GM18499 (cell line): ENCODE measurements at regions not wholly inside any gene's neighbourhood (a gene's known extent, or its start where the extent isn't known, plus 50 kb on each side); places are given as distances from the start of the nearest gene placed in this dataset.

Experiments used
- ATAC-seq: cut with Tn5 transposase; IDR thresholded peaks from one replicate; pipeline ENCODE4 v1.9.1; 2021; ENCODE audit warnings: moderate number of reproducible peaks; ENCODE audit not compliant: insufficient read depth, unreplicated experiment

GRCh38 chr2:84292545-84292944 lies 166.5 kb downstream of the SUCLG1 start:
- no peak for ATAC-seq

GRCh38 chr2:84290537-84290936 lies 168.5 kb downstream of the SUCLG1 start:
- ATAC-seq = no peak

DNA sequence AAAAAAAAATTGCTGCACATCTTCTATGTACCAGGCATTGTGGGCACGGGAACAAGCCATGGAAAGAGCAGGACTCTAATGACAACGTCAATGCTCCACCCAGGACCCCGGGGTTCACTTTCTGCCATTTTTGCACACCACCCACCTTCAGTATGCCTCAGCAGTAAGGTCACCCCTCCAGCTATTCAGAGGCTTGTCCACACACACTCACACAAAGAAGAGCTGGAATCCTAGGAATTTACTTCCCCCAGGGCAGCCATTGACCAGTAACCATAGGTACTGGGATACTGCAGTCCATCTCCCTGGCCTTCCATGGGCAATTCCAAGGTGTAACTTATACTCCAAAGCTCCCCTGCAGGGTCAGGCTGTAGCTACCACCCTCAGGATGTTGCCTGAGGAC lies 170.8 kb downstream of the SUCLG1 start:
- ATAC-seq = no peak

GRCh38 chr2:84286878-84287277 lies 172.2 kb downstream of the SUCLG1 start:
- no peak for ATAC-seq

GRCh38 chr2:84285056-84285747 lies 173.9 kb downstream of the SUCLG1 start:
- no peak for ATAC-seq

GRCh38 chr2:84283506-84283905 lies 175.6 kb downstream of the SUCLG1 start:
- ATAC-seq = no peak

DNA sequence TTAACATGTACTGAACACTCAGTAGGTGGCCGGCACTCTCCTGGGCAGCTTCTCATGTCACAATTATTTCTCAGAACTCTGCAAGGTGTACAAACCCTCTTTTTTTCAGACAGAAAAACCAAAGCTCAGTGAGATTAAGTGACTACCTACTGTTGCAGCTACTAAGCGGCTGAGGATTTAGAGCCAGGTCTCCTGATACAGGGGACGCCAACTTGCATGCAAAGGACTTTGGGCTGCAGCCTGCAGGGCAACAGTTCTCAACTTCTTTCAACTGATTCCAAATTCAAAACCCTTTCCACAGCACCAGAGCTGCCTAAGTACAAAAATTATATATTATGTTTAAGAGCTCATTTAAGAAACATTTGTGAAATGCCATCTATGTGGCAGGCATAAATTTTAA lies 177.6 kb downstream of the SUCLG1 start:
- ATAC-seq = no peak

GRCh38 chr2:84280873-84281272 lies 178.2 kb downstream of the SUCLG1 start:
- no peak for ATAC-seq

GRCh38 chr2:84278386-84278785 lies 180.7 kb downstream of the SUCLG1 start:
- no peak for ATAC-seq

- no peak for ATAC-seq
Observed at GRCh38 chr2:84276590-84277255, 182.4 kb downstream of the SUCLG1 start.

DNA sequence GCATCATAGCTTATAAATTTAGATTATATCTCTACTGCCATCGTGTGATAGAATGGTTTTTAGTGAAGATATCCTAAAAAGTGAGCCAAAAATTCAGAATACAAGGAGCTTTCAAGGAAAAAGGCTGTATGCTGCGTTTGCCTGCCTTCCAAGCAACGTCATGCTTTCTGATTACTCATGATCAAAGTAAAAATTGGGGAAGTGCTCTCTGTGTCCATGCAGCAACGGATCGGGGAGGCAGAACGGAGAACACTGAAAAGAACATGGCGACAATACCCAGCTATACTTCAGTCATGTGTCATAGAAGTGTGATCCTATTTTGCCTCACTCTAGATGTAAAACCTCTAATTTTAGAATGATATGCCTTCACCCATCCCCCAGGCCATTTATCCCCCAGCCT lies 185.7 kb downstream of the SUCLG1 start:
- ATAC-seq = no peak

- ATAC-seq = no peak
Observed at GRCh38 chr2:84271977-84272376, 187.1 kb downstream of the SUCLG1 start.

DNA sequence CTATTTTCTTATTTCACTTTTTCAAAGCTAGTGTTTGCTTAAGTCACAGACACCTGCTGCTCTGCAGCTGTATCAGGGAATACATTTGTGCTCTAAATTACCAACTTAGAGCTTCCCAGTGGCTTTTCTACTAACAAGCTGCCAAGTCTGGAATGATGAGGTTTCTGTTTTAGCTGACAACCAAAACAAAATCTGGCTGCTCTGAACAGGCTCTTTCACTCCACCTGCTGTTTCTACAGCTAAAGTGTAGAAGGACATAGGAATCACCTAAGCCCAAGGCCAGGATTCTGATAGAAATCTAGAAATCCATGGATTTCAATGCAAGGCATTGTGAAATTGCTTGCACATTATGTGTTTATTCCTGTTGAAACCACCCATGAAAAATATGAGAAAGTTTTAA lies 201.2 kb downstream of the SUCLG1 start:
- ATAC-seq = no peak

DNA sequence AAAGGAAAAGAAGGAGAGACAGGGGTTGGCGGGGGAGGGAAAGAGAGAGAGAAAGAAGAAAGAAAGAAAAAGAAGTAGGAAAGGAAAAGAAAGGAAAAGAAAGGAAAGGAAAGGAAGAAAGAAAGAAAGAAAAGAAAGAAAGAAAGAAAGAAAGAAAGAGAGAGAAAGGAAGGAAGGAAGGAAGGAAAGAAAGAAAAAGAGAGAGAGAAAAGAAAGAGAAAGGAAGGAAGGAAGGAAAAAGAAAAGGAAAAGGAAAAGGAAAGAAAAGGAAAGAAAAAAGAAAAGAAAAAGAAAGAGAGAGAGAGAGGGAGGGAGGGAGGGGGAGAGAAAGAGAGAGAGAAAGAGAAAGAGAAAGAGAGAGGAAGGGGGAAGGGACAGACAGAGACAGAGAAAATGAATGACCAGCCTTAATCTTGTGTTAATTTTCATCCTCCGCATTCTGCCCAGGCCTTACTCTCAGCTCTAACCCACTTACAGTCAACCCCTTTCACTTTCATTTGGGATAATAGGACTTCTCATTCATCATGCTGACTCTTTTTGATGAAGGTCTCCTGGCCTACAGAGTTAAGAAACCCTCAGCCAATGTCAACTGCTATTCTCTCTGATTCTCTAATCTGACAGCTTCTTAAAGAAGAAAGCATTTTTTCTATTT lies 207.3 kb downstream of the SUCLG1 start:
- no peak for ATAC-seq

- ATAC-seq = no peak
Observed at GRCh38 chr2:84249140-84249539, 209.9 kb downstream of the SUCLG1 start.

DNA sequence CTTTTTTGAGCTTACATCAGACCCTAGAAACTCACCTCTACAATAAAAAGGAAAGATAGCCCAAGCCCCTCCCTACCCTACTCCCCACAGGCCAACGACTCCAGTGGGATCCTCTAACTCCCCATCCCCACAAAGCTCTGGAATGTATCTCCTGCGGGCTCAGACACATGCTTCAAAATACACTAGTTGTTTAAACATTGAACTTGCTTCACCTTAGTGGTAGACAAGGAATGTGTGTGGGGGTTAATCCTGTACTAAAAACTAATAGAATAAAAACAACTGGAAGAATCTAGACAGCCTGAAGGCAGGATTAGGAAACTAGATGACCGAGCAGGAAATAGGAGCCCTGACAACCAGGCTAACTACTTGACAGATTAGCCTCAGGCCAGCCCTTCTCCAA lies 211.5 kb downstream of the SUCLG1 start:
- no peak for ATAC-seq

DNA sequence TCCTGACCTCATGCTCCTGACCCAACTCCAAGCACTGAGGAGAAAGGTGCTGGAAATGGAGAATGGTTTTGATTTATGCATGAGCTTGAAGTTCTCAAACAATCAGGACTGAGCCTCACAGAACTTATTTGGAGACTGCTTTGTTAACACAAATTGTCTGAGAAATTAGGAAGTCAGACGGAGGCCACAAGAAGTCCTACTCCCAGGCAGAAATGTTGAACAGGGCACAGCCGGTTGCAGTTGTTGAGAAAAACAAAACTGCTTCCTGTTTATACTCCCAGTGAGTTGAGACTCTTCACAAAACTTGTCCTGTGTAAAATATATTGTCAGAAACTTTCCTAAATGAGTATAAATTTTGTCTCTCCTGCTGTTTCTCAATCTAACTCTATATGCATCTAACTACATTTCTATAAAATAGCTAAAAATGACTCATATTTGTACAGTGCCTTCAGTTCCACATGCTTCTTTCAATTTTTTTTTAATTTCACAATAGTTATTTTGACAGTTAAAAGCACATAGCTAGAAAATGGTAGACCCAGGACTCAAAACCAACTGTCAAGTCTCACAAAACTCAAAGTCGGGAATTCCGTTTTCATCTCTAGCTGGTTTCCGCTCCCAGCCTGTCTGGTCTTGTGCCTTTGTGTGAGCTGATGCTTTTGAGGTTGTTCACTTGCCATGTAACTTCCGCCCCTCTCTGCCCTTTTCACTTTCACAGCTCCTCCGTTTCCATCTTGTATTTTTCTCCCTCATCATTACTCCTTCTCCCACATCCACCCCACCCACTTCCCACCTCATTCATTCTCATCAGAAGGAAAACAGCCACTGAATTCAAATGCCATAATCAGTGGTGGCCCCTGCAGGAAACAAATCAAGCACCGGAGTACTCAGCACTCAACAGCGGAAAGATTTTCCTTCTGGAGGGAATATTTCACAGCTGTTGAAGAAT lies 215.0 kb downstream of the SUCLG1 start:
- no peak for ATAC-seq

GRCh38 chr2:84238907-84239306 lies 220.2 kb downstream of the SUCLG1 start:
- no peak for ATAC-seq

- no peak for ATAC-seq
Observed at GRCh38 chr2:84236288-84236687, 222.8 kb downstream of the SUCLG1 start.

DNA sequence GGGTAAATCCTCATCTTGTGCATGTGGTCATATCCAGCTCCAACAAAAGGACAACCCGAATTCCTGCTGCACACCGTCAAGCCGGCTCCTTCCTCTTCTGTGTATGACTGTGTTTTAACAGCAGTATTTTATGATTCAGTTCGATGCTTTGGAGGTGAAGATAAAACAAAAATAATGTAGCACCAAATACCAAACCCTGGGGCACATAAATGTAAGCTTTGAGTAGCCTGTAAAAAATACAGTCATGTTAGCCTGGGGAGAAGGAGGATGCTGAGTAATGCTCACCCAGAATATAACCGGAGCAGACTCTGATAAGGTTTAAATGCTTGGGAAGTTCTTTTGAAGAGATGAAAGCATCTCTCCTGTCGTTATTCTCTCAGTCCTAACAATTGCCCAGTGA lies 225.0 kb downstream of the SUCLG1 start:
- no peak for ATAC-seq

GRCh38 chr2:84231478-84231877 lies 227.6 kb downstream of the SUCLG1 start:
- ATAC-seq = no peak
